PC-3 (cell line): ENCODE measurements at regions not wholly inside any gene's neighbourhood (a gene's known extent, or its start where the extent isn't known, plus 50 kb on each side); places are given as distances from the start of the nearest gene placed in this dataset.

Experiments
- ATAC-seq: fragments of 200-7000 bp; cut with Tn5 transposase; 2 replicates; pipeline ENCODE4 v1.9.1; 2020; ENCODE audit warnings: mild to moderate bottlenecking, moderate library complexity
- BruUV-seq: library from RNA; stranded (reverse); fragments of 400-500 nt; replicated peaks from 2 replicates; lab custom pipeline; 2021; lab: Mats Ljungman, UMichigan
- CTCF ChIA-PET: fragments of 300-600 bp; sonication (Branson Sonifier 250); formaldehyde crosslinking; loops from one replicate; lab custom pipeline; 2022; ENCODE audit warnings: antibody characterized with exemption; lab: Charles Lee
- POLR2A ChIA-PET: fragments of 300-600 bp; sonication (Branson Sonifier 250); formaldehyde crosslinking; loops from one replicate; lab custom pipeline; 2022; ENCODE audit warnings: antibody characterized with exemption; ENCODE audit not compliant: unreplicated experiment; lab: Charles Lee
- DNase-seq: peaks from one replicate; pipeline ENCODE4 v3.0.0-alpha.2; 2015
- H2AFZ ChIP-seq: fragments of 300-600 bp; sonication (generic); 2 replicates; pipeline ENCODE4 v1.6.0; 2016; ENCODE audit warnings: antibody characterized with exemption, low read length
- H3F3A ChIP-seq: fragments of 300-600 bp; sonication (generic); one replicate; pipeline ENCODE4 v1.6.0; 2017; ENCODE audit warnings: antibody characterized with exemption, low read length, control low read depth, mild to moderate bottlenecking; ENCODE audit not compliant: unreplicated experiment
- H3K27ac ChIP-seq: fragments of 300-600 bp; sonication (generic); 2 replicates; pipeline ENCODE4 v1.5.1; 2016; ENCODE audit warnings: mild to moderate bottlenecking, low read length
- H3K27me3 ChIP-seq: fragments of 300-600 bp; sonication (generic); 2 replicates; pipeline ENCODE4 v1.6.1; 2016; ENCODE audit warnings: low read length, mixed read lengths
- H3K36me3 ChIP-seq: fragments of 300-600 bp; sonication (generic); 2 replicates; pipeline ENCODE4 v1.6.1; 2016; ENCODE audit warnings: low read depth, mixed run types, low read length, mixed read lengths
- H3K4me1 ChIP-seq: fragments of 300-600 bp; sonication (generic); 2 replicates; pipeline ENCODE4 v1.5.1; 2016; ENCODE audit warnings: low read length; ENCODE audit not compliant: insufficient read depth
- H3K4me2 ChIP-seq: fragments of 300-600 bp; sonication (generic); 2 replicates; pipeline ENCODE4 v1.6.0; 2016; ENCODE audit warnings: low read length
- H3K4me3 ChIP-seq: fragments of 300-600 bp; sonication (generic); 2 replicates; pipeline ENCODE4 v1.5.1; 2016; ENCODE audit warnings: mild to moderate bottlenecking, low read length, mixed read lengths
- H3K79me2 ChIP-seq: fragments of 300-600 bp; sonication (generic); 2 replicates; pipeline ENCODE4 v1.6.1; 2017; ENCODE audit warnings: low read length, mixed read lengths
- H3K9ac ChIP-seq: fragments of 300-600 bp; sonication (generic); 2 replicates; pipeline ENCODE4 v1.6.0; 2016; ENCODE audit warnings: mild to moderate bottlenecking, low read length
- H3K9me2 ChIP-seq: fragments of 300-600 bp; sonication (generic); replicated peaks from 2 replicates; pipeline ENCODE4 v1.6.1; 2016; ENCODE audit warnings: mixed run types, low read length, mixed read lengths
- H3K9me3 ChIP-seq: fragments of 300-600 bp; sonication (generic); 2 replicates; pipeline ENCODE4 v1.6.1; 2016; ENCODE audit warnings: low read length, mixed read lengths
- H4K20me1 ChIP-seq: fragments of 300-600 bp; sonication (generic); 2 replicates; pipeline ENCODE4 v1.6.1; 2016; ENCODE audit warnings: low read length, mixed read lengths
- EZH2 ChIP-seq: fragments of 300-600 bp; sonication (generic); IDR thresholded peaks from one replicate; pipeline ENCODE4 v1.6.1; 2017; ENCODE audit warnings: antibody characterized with exemption, mild to moderate bottlenecking, low read length; ENCODE audit not compliant: unreplicated experiment
- EZH2phosphoT487 ChIP-seq: fragments of 300-600 bp; sonication (generic); IDR thresholded peaks from 2 replicates; pipeline ENCODE4 v1.6.1; 2018; ENCODE audit warnings: mild to moderate bottlenecking, antibody characterized with exemption, low read length, borderline replicate concordance
- intact Hi-C: fragments of 100-400 bp; cut with micrococcal nuclease; formaldehyde crosslinking; loops from 2 replicates; pipeline ENCODE4 v1.9.0; 2023
- TF ChIP-seq, protein P1 (sequence below): fragments of 300-600 bp; sonication (generic); conservative IDR thresholded peaks from 2 replicates; pipeline ENCODE4 v1.5.1; 2017; ENCODE audit warnings: antibody characterized with exemption, low read depth, mild to moderate bottlenecking, low read length

DNA sequence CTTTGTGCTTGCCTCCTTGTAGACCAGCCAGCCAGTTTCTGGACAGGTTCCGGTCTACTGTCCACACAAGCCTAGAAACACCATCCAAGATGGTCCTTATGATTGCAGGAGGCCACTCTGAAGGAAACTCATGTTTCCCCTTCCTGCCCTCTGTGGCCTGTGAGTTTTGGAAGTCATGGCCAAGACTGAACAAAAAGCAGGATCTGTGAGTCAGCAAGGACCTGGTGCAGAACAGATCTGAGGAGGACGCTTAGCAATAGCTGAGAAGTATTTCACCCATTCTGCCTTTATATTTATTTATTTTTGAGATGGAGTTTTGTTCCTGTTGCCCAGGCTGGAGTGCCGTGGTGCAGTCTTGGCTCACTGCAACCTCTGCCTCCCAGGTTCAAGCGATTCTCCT is 134.6 kb upstream of the EEF1E1 start:
- H3K36me3 ChIP-seq, result no peaks in the 10 kb centered on the region
- no peak overlapping the region for H2AFZ ChIP-seq
- ATAC-seq, result no peak
- H3F3A ChIP-seq, result no peaks in the 10 kb centered on the region
- H3K4me2 ChIP-seq, result no peak overlapping the region
- no peaks in the 10 kb centered on the region for H3K79me2 ChIP-seq
- DNase-seq, result no peak
- no TSS peak for BruUV-seq
- H3K27me3 ChIP-seq, result peaks cover 80% of the 10 kb centered on the region
- H4K20me1 ChIP-seq, result no peaks in the 10 kb centered on the region
- H3K4me1 ChIP-seq, result no peaks in the 10 kb centered on the region
- TF ChIP-seq, protein P1, sequence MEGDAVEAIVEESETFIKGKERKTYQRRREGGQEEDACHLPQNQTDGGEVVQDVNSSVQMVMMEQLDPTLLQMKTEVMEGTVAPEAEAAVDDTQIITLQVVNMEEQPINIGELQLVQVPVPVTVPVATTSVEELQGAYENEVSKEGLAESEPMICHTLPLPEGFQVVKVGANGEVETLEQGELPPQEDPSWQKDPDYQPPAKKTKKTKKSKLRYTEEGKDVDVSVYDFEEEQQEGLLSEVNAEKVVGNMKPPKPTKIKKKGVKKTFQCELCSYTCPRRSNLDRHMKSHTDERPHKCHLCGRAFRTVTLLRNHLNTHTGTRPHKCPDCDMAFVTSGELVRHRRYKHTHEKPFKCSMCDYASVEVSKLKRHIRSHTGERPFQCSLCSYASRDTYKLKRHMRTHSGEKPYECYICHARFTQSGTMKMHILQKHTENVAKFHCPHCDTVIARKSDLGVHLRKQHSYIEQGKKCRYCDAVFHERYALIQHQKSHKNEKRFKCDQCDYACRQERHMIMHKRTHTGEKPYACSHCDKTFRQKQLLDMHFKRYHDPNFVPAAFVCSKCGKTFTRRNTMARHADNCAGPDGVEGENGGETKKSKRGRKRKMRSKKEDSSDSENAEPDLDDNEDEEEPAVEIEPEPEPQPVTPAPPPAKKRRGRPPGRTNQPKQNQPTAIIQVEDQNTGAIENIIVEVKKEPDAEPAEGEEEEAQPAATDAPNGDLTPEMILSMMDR, result no peak
- TF ChIP-seq EZH2phosphoT487 (no peak), EZH2 (no peak)
- no peak overlapping the region for H3K4me3 ChIP-seq
- no peaks in the 10 kb centered on the region for H3K9me2 ChIP-seq
- POLR2A ChIA-PET, result no interaction called here
- H3K27ac ChIP-seq, result no peak overlapping the region
- H3K9ac ChIP-seq, result no peak overlapping the region
- CTCF ChIA-PET, result no interaction called here
- no peaks in the 10 kb centered on the region for H3K9me3 ChIP-seq
- intact Hi-C loops, result no loop called here

DNA sequence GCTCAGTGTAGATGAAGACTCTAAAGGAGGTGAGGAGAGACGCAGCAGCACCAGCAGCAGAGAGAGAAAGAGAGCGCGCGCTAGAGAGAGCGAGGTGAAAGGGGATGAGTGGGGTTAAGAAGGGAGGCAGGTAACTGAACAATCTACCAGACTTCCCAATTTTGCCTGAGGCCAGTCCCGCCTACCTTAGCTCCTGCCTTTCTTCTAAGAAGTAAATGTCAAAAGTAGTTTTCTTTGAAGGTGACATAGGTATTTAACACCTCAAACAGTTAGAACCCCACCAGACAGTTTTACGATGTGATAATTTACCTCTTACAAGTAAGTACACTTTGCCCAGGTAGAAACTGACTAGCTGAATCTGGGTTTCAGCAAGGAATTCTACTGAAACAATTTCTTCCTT is 132.0 kb upstream of the EEF1E1 start:
- H3K27ac ChIP-seq, result no peak overlapping the region
- H2AFZ ChIP-seq, result no peak overlapping the region
- H3F3A ChIP-seq, result no peaks in the 10 kb centered on the region
- no TSS peak for BruUV-seq
- no peaks in the 10 kb centered on the region for H3K36me3 ChIP-seq
- no peaks in the 10 kb centered on the region for H3K79me2 ChIP-seq
- ChIA-PET POLR2A (no interaction called here), CTCF (no interaction called here)
- no peaks in the 10 kb centered on the region for H4K20me1 ChIP-seq
- TF ChIP-seq EZH2, result no peak
- TF ChIP-seq, protein P1, result no peak
- no peak for TF ChIP-seq EZH2phosphoT487
- DNase-seq (no peak), ATAC-seq (no peak)
- peaks cover 73% of the 10 kb centered on the region for H3K27me3 ChIP-seq
- no peaks in the 10 kb centered on the region for H3K9me2 ChIP-seq
- no peak overlapping the region for H3K4me2 ChIP-seq
- H3K4me3 ChIP-seq, result no peak overlapping the region
- intact Hi-C loops, result no loop called here
- H3K9me3 ChIP-seq, result no peaks in the 10 kb centered on the region
- H3K9ac ChIP-seq, result no peak overlapping the region
- no peaks in the 10 kb centered on the region for H3K4me1 ChIP-seq

DNA sequence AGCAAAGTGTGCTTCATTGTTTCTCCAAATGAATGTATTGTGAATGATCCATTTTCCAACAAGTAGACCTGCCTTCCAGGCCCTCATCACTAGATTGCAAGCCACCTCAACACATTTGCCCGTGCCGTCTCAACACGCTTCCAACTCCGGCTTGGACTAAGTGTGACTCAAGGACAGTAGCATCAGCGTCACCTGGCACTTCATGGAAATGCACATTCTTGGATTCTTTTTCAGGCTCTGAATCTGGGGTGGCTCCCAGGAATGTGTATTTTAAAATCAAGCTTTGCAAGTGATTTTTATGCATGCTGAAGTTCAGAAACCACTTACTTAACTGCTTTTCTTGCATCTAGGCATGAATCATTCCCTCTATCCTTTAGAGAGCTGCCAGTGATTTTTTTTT is 129.6 kb upstream of the EEF1E1 start:
- H3K9me2 ChIP-seq, result no peaks in the 10 kb centered on the region
- no peaks in the 10 kb centered on the region for H3K9me3 ChIP-seq
- BruUV-seq, result no TSS peak
- H3K9ac ChIP-seq, result no peak overlapping the region
- ATAC-seq (no peak), DNase-seq (no peak)
- no peaks in the 10 kb centered on the region for H4K20me1 ChIP-seq
- no peak overlapping the region for H3K27ac ChIP-seq
- no peaks in the 10 kb centered on the region for H3F3A ChIP-seq
- no peaks in the 10 kb centered on the region for H3K4me1 ChIP-seq
- no peak overlapping the region for H2AFZ ChIP-seq
- H3K4me3 ChIP-seq, result no peak overlapping the region
- ChIA-PET POLR2A (no interaction called here), CTCF (no interaction called here)
- intact Hi-C loops, result no loop called here
- H3K4me2 ChIP-seq, result no peak overlapping the region
- no peaks in the 10 kb centered on the region for H3K79me2 ChIP-seq
- TF ChIP-seq EZH2phosphoT487, result no peak
- TF ChIP-seq, protein P1, result no peak
- no peak for TF ChIP-seq EZH2
- H3K27me3 ChIP-seq, result peaks cover 60% of the 10 kb centered on the region
- no peaks in the 10 kb centered on the region for H3K36me3 ChIP-seq
